Endothelial cell of hepatic sinusoid (primary cell): ENCODE measurements at regions not wholly inside any gene's neighbourhood (a gene's known extent, or its start where the extent isn't known, plus 50 kb on each side); places are given as distances from the start of the nearest gene placed in this dataset.

Source experiments
- in situ Hi-C: cut with HindIII; loops from 2 replicates; pipeline ENCODE4 v1.10.0; 2017; ENCODE audit warnings: low sequenced_read_pairs

GRCh38 chrX:30951003-30951402 lies 61.9 kb upstream of the TAB3 start:
- in situ Hi-C loops = loop anchor here (5.0 kb wide), 1 partner anchor 69 kb away; no protein-coding TSS in a partner anchor

- in situ Hi-C loops = loop anchor here (5.0 kb wide), 1 partner anchor 68 kb away; no protein-coding TSS in a partner anchor
Measured at GRCh38 chrX:30950391-30950790, 61.3 kb upstream of the TAB3 start.

- in situ Hi-C loops = no loop called here
Measured at GRCh38 chrX:30949554-30949953, 60.5 kb upstream of the TAB3 start.

GRCh38 chrX:30948626-30949025 lies 59.6 kb upstream of the TAB3 start:
- in situ Hi-C loops = no loop called here

GRCh38 chrX:30948051-30948450 lies 59.0 kb upstream of the TAB3 start:
- in situ Hi-C loops = no loop called here

GRCh38 chrX:30943984-30944383 lies 54.9 kb upstream of the TAB3 start:
- in situ Hi-C loops = no loop called here

GRCh38 chrX:30941898-30942297 lies 52.8 kb upstream of the TAB3 start:
- in situ Hi-C loops = no loop called here

- in situ Hi-C loops = no loop called here
Measured at GRCh38 chrX:30939928-30940327, 50.9 kb upstream of the TAB3 start.
